Thoracic aorta (tissue), 2 donors: ENCODE measurements at regions not wholly inside any gene's neighbourhood (a gene's known extent, or its start where the extent isn't known, plus 50 kb on each side); places are given as distances from the start of the nearest gene placed in this dataset.

ENCODE experiments used
- ATAC-seq: fragments of 150-250 bp; one replicate; pipeline ENCODE4 v1.8.0; 2017; ENCODE audit warnings: low read depth; ENCODE audit not compliant: insufficient number of reproducible peaks, low FRiP score
- DNase-seq: peaks from one replicate; pipeline ENCODE4 v3.0.0-alpha.2; 2020; ENCODE audit warnings: low spot score
- H3K27ac ChIP-seq, 2 donors: fragments of 200-600 bp; sonication (generic); 1 replicate in 1 of 2; 2 replicates in 1 of 2; pipeline ENCODE4 v1.5.1; 2016; ENCODE audit warnings: mild to moderate bottlenecking in 2 of 2, moderate library complexity in 2 of 2
- H3K27me3 ChIP-seq: fragments of 200-600 bp; sonication (generic); replicated peaks from 2 replicates; pipeline ENCODE4 v1.6.0; 2016; ENCODE audit warnings: mild to moderate bottlenecking; ENCODE audit not compliant: insufficient read depth
- H3K36me3 ChIP-seq: fragments of 200-600 bp; sonication (generic); one replicate; pipeline ENCODE4 v1.5.1; 2016
- H3K4me1 ChIP-seq, 2 donors: fragments of 200-600 bp; sonication (generic); 1 replicate in 1 of 2; 2 replicates in 1 of 2; pipeline versions ENCODE4 v1.5.1 to v1.6.0; 2016; ENCODE audit warnings: low read depth in 2 of 2, mild to moderate bottlenecking in 1 of 2; ENCODE audit not compliant: control insufficient read depth in 1 of 2
- H3K4me3 ChIP-seq: fragments of 200-600 bp; sonication (generic); 2 replicates; pipeline ENCODE4 v1.5.1; 2016; ENCODE audit warnings: mild to moderate bottlenecking
- H3K9me3 ChIP-seq: fragments of 200-600 bp; sonication (generic); 2 replicates; pipeline ENCODE4 v1.5.1; 2016
- TF ChIP-seq, protein P1 (sequence below): fragments of 200-600 bp; sonication (generic); IDR thresholded peaks from one replicate; pipeline ENCODE4 v1.5.1; 2019; ENCODE audit warnings: antibody characterized with exemption

DNA sequence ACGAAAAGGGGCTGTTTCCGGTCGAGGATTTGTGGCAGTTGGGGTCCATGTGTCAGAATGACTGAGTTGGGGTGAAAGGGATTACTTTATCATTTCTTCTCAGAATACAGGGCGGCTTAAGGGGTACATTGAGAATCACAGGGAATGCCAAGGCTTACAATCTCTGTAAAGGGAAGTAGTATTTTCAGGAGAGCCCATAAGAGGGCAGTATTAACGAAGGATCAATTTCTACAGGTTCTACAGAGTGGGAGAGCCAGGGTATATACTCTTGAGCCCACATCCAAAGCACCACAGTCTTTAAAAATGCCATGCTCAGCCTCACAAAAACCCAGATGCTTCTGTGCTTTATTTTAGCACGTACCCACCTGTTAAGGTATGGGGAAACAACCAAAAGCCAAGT is 67.7 kb upstream of the ZXDA start:
- Histone ChIP-seq H3K27me3 (no peaks in the 10 kb centered on the region), H3K36me3 (no peaks in the 10 kb centered on the region), H3K27ac (no peak overlapping the region), H3K4me1 (no peaks in the 10 kb centered on the region), H3K9me3 (no peaks in the 10 kb centered on the region), H3K4me3 (no peak overlapping the region)
- ATAC-seq (no peak), DNase-seq (no peak)
- TF ChIP-seq, protein P1, sequence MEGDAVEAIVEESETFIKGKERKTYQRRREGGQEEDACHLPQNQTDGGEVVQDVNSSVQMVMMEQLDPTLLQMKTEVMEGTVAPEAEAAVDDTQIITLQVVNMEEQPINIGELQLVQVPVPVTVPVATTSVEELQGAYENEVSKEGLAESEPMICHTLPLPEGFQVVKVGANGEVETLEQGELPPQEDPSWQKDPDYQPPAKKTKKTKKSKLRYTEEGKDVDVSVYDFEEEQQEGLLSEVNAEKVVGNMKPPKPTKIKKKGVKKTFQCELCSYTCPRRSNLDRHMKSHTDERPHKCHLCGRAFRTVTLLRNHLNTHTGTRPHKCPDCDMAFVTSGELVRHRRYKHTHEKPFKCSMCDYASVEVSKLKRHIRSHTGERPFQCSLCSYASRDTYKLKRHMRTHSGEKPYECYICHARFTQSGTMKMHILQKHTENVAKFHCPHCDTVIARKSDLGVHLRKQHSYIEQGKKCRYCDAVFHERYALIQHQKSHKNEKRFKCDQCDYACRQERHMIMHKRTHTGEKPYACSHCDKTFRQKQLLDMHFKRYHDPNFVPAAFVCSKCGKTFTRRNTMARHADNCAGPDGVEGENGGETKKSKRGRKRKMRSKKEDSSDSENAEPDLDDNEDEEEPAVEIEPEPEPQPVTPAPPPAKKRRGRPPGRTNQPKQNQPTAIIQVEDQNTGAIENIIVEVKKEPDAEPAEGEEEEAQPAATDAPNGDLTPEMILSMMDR, result no peak

DNA sequence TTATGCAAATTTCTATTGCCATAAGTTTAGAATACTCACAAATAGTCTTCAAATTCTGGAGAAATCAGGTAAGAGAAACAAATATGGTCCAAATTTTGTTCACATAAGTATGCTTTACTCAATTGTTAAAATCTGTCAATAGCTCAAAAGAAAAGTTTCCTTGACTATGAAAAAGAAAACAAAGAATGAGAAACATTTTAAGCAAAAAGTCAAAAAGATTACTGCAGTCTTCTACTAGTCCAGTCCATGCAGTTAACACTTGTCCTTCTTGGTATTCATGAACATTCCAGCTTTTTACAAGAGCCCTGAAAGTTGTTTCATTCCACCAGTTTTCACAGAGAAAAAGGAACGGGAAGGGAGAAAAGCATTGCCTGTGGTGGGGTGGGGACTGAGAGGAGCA is 54.7 kb upstream of the ZXDA start:
- no peak for DNase-seq
- Histone ChIP-seq H3K4me3 (no peak overlapping the region), H3K36me3 (no peaks in the 10 kb centered on the region), H3K9me3 (no peaks in the 10 kb centered on the region), H3K27ac (no peak overlapping the region), H3K27me3 (no peaks in the 10 kb centered on the region), H3K4me1 (no peaks in the 10 kb centered on the region)
- no peak for ATAC-seq
- TF ChIP-seq, protein P1, result no peak
